HG03469 (cell line): ENCODE measurements at regions not wholly inside any gene's neighbourhood (a gene's known extent, or its start where the extent isn't known, plus 50 kb on each side); places are given as distances from the start of the nearest gene placed in this dataset.

Experiments
- ATAC-seq: cut with Tn5 transposase; IDR thresholded peaks from one replicate; pipeline ENCODE4 v1.9.1; 2021; ENCODE audit warnings: mild to moderate bottlenecking, moderate library complexity, moderate number of reproducible peaks; ENCODE audit not compliant: unreplicated experiment

DNA sequence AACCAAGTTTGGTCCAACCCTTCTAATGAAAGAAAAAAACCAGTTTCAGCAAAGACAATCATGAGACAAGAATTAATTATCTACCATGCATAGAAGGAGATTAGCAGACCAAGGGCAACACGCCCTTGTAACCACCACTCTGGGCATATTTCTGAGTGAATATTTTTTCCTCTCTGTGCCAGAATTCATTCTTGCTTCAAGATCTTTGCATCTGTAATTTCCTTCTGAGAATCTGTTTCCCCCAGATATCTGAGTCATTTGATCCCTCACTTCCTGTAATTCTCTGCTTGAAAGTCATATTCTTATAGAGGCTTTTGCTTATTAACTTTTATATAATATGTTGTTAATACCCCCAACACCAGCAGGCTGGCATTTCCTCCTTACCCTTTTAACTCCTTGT lies 243.7 kb downstream of the SLC16A7 start:
- no peak for ATAC-seq

DNA sequence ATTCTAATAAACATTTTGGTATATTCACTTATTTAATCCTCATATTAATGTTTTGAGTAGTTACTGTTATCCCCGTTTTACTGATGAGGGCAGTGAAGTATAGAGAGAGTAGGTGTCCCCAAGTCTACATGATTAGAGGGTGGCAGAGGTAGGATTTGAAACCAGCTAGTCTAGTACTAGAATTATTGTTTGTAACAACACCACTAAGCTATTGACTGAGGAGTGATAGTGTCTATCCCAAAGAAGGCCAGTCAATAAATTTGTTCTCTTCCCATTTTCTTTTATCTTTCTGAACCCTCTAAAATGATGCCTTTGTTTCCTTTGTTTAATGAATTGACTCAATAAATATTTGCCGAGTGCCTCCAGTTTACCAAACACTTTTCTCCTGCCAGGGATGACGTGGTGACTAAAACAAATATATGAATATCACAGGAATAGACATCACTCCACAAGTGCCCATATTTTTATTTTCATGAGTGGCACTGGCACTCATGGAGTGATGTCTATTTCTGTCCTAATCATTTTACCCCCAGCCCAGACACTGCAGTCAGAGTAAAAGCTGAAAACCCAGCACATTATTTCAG lies 247.5 kb downstream of the SLC16A7 start:
- no peak for ATAC-seq

DNA sequence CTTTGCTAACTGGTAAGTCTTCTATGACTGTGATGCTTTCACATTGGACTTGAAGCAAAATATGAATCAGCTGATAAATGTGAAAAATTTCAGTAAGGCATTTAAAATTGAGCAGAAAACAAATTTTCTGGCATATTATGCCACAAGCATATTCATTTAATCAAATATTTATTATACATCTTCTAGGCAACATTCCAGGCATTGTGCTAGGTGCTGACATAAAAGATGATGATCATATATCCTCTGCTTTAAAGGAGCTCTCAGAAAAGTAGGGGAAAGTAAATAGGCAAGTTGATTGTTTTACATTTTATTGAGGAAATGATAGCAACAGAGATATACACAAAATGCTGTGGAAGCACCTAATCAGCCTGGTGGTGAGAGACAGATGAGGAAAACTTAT lies 248.9 kb downstream of the SLC16A7 start:
- ATAC-seq = no peak

DNA sequence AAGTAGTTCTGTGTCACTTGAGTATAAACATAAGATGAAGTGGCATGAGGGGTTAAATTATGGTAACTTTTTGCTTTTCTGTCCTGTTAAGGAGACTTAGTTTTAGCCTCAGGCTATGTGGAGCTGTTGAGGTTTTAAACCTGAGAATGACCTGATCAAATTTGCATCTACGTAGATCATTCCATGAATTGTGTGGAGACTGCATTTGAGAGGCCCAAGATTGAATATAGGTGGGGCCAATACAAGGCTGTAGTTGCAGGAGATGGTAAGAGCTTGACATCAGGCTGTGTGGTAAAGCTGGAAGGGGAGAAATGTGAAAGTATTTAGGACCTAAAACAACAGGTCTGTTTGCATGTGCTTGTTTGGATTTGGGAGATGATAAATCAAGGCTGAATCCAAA lies 249.5 kb downstream of the SLC16A7 start:
- no peak for ATAC-seq

DNA sequence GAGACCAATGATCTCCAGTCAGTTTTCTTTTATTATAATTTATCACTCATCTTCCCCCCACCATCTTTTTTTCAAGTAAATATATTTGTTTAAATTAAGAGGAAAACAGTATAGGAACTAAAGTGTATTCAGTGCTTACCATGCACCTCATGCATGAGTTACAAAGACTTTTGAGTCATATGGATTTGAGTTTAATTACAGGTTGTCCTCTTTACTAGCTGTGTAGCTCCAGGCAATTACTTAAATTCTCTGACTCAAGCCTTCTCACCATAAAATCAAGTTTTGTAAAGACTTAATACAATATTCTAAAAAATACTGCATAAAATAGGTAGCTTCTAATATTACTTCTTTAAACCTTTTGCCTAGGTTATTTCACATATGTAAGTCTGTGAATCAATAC lies 251.3 kb downstream of the SLC16A7 start:
- ATAC-seq = no peak

DNA sequence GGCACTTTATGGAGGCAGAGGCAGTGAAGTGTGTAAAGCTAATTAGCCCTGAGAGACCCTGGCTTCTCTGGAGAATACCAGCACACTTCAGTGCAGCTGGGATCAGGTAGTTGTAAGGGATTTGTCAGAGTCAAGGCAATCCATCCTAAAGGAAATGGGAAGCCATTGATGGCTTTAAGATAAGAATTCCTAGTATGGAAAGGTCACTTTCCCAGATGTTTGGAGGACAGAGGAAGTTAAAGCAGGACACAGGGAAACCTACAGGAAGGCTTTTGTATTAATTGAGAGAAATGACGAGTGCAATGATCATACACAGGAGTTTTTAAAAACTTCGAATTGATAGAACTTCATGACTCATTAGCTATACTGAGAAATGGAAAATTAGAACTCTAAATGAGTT lies 254.4 kb downstream of the SLC16A7 start:
- no peak for ATAC-seq

DNA sequence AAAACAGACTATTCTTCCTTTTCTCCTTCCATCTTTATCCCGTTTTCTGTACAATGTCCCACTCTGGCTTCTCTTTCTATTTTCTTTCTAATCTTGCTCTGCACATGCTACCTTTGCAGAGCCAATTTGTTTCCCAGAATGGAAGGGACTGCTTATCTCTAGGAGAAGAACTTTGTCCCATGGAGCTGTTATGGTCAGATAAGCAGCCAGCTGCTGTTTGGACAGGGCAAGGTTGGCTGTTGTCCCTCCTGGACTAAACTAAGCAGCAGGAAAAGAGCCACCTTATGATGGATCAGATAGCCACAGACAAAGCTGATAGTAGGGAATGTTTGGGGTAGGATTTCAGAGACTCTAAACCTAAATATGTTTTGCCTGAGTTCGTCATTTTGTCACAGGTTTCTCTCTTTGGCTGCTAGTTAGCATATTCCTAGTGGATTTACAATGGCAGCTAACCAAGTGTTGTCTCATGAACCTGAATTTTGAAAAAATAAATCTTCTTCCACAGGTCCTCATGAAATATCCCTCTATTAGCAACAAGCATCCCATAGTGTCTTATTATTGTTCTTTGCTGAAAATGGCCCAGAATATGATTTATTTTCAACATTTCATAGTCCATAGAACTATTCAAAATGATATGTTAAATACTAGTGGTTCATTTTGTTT lies 262.8 kb downstream of the SLC16A7 start:
- ATAC-seq = no peak

DNA sequence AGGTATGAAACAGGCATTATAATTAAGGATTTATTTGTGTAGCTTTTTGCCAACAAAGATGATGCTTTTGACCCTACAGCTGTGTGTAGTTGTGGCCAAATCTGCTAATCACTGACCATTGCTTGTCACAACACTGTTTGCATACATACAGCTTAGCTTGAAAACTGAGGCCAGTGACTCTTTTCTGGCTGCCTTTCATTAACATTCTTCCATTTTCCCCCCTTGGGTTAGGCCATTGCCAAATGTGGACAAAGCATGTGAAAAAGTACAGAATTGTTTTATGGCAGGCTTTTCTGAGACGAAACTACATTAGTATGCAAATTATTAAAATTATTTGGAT lies 263.3 kb downstream of the SLC16A7 start:
- ATAC-seq = no peak

DNA sequence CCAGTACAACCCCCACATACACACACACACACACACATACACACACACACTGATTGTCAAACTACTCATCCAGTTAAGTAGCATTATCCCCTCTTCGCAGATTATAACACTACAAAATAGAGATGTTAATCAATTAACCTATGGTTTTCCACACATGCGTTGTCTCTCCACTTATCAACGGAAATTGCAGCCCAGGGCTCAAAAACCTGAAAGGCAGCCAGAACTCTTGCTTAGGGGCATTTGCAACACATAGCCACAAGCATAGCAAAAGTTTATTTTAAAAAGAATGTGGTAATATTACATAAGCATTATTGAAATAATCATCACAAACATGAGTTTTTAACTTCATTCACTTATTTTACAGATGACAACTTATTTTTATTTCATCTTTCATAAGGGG lies 265.8 kb downstream of the SLC16A7 start:
- no peak for ATAC-seq

DNA sequence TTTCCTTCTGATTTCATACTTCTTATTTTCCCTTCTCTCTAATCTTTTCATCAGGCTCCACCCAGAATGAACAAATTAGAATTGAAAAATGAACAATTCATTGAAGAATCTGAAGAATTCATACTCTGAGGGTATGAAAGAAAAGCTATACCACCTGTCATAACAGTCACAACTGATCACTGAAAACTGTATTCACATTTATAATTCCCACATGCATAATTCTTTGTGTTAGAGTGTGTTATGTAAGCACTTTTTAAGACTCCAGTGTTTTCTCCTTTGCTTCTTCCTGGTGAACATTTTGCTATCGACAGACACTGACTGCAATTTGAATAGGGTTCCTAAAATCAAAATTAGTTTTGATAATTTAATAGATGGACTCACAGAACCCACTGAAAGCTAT lies 271.2 kb downstream of the SLC16A7 start:
- ATAC-seq = no peak

DNA sequence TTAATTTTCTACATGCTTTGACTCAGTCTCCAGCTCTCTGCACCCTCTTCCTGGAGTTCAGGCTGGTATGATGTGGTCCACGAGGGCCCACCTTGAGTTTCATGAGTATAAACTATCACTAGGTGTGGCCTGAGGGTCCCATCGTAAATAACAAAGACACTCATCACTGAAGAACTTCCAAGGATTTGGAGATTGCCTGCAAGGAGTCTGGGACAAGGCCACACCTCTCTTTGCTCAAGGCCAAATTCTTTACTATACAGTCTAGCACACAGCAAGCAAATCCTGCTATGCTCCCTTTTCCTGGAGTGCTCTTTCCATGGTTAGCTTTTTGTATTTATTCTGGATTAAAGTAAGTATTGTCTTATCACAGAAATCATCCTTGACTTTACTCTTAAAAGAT lies 271.9 kb downstream of the SLC16A7 start:
- no peak for ATAC-seq

DNA sequence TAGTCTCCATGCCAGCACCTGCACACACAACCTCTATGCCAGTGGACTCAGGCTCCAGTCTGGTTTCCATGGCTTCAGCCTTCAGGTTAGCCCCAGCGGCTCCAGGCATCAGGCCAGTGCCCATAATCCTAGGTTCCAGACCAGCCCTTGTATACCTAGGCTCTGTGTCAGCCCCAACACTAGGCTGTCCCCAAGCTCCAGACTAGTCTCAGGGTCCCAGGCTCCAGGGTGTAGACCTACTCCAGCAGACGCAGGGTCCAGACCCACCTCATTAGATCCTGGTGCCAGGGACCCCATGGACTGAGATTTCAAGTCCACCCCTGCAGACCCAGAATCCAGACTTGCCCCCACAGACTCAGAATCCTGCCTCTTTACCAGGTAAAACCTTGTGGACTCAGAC lies 275.9 kb downstream of the SLC16A7 start:
- no peak for ATAC-seq

DNA sequence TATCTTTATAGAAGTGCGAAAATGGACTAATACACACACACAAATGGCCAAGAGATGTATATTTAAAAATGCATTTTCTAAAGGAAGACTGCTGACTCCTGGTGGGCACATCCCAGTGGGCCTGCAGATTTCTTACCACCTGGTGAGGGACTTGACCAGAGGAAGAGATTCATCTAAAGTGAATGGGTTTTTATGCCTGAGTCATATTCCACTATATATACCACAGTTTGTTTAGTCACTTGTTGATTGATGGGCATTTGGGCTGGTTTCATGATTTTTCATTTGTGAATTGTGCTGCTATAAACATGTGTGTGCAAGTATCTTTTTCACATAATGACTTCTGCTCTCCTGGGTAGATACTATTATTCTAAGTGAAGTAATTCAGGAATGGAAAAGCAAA lies 277.3 kb downstream of the SLC16A7 start:
- no peak for ATAC-seq

DNA sequence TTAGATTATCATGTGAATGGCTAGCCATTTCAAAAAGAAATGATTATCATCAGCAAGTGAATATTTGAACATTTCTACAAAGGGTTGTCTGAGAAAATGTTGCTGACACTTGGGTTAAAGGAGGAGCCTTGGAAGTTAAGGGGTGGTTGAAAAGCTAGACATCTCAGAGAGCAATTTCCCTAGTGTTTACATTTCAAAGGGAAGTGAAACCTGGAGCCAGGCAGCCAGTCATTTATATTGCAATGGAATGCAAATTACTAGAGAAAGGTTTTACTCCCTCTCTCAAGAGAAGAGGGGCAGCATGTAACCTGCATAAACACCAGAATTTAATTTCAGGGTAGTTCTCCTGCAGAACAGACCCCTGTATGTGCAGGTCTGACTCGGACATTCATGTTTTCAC lies 279.0 kb downstream of the SLC16A7 start:
- ATAC-seq = no peak

DNA sequence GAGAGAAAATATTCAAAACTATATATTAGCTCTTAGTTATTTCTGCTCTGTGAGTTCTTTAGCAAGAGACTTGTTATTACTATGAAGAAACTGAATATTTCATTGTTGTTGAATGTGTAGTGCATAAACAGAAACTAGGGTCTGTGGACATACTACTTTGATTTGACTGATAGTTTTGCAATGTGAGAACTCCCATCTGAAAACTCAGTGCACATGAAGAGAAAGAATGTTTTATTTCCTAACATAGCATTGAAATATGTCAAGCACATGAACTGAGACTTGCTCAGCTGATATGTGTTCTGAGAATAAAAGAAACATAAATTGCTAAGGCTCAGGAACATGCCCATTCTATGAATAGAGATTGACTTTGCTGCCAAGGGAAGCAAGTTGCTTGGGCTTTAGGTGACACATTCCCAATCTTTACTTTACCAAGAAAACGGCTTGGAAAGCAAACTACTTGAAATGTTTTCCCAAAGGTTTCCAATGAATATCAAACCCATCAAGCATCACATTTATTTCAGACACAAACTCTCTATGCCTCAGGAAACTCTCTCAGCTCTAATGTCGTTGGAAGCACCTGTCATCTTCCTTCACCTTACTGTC lies 290.4 kb downstream of the SLC16A7 start:
- ATAC-seq = no peak

DNA sequence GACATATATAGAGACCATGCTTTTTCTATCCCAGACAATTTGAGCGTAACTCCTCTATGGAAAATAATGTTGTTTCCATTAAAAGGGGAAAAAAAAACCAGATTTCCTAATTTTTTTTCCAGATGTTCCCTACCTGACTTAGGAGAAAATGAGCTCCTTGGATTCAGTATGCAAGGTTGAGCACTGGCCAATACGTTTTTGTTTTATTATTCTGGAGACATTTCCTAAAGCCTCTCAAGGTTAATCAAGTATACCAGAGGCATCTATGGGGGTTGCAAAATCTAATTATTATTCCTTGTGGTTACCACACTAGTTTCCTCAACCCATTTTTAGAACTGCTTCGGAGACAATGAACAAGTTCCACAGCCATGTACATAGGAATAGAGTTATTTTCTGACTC lies 291.3 kb downstream of the SLC16A7 start:
- no peak for ATAC-seq

DNA sequence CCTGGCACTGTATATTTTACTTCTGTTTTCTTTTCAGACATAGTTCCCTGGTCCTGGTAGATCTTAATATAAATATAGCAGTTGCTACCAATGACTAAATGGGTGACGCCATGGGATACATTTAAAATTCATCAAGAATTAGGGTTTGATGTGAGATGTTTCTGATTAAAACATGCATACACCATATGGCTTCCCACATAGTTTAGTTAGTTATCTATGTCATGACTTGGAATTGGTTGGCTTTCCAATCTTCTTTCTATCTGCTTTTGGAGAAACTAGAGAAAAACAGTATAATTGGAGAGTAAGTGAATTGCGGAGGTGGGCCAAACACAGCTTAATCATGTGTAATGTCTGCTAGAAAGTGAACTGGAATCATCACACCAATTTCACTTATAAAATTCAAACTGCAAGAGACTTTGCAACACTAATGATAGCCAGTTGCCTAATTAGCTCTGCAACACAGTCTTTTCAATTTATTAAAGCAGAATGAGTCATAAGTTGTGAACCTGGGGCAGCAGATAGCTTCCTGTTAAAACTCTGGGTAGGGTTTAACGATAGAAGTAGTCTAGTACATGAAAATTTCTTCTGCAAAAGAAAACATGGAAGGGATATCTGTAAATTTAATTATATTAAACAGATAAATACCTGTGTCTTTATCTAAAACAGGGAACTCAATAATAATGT lies 295.2 kb downstream of the SLC16A7 start:
- ATAC-seq = no peak

DNA sequence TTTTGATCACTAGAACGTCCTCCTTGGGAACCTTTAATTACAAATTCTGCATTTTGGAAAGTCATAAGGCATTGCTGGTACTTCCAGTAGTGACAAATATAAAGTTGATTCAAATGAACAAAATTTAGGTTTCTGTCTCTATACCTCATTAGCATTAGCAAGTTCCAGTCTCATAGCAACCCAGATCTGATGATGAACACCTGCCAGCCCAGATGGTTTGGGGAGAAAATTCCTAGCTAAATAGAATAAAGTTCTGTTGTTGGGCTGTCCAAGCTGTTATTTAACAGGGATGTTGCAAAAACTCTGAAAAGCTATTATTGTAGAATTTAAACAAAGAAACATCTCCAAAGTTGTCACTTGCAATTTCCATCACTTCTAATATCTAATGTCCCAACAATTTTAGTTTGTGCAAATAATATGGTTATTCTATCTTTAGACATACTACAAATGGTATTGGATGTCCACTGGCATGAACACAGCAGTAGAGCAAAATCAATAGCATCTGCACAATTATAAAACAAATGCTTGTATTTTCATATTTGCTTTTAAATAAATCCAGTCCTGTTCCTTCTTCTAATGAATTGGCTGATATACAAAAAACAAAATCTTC lies 299.4 kb downstream of the SLC16A7 start:
- ATAC-seq = no peak

DNA sequence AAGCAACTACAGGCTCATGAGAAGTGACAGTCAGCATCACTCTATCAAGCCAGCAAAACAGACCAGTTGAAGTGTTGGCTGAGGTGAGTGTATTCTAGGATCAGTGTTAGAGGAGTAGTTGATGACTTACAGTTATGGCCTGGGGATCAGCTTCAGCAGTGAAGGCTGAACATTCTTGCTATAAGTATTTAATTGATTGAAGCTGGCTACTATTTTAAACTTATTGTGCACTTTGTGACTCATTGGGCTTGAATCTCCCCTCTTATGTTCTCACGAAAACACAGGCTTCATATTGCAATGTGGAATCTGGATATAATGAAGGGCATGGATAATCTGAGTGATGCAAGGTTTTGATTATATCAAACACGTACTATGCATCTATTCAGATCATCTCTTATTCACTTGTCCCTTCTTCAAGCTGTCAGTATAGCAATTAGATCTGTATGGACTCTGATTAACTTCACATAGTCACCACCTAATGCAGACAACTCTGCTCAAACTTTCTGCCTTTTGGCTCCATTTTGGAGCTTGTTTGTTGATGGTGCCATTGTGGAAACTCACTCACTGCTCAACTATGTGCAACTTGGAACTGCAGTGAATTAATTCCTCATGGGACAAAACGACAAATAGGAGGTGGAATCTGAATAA lies 309.2 kb downstream of the SLC16A7 start:
- no peak for ATAC-seq

DNA sequence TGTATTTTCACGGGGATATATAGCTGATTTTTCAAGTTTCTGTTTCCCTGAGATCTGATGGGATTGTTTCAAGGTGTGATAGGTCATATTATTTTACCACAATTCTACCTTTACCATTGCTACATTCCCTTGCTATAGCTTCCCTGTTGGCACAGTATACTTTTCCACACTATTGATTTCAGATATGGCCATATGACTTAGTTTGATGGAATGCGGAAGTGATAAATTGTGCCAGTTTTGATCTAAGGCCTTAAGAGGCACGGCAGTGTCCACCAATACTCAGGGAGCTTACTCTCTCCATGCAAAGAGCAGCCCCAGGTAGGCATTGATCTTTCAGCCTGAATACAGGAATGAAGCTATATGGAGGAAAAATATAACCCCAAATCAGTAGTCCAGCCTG lies 315.7 kb downstream of the SLC16A7 start:
- no peak for ATAC-seq

DNA sequence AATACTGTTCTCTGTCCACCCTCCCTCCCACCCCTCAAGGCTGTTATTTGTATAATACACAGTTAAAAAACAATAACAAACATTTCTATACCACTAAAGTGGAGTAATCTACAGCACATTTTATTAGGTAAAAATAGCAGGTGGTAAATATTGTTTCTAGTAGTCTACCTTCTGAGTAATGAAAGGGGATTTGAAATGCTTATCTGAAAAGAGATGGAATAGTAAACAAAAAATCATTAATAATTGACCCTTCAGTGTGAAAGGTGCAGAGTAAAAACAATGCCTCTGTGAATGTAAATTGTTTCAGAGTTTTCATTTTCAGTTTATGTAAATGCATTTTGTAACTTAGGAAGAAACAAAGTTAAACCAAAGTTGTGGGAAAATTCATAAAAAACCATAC lies 321.2 kb downstream of the SLC16A7 start:
- no peak for ATAC-seq
